ENCODE measurements at regions not wholly inside any gene's neighbourhood (a gene's known extent, or its start where the extent isn't known, plus 50 kb on each side); places are given as distances from the start of the nearest gene placed in this dataset.
"Not testable (repeated sequence)": the region's sequence is repeated elsewhere in the genome, so short reads cannot be mapped to it uniquely, and the experiment has no call there.

GRCh38 chr14:25832585-25832984, 765.2 kb downstream of the NOVA1 start:
- Mint-ChIP-seq H3K4me3 (no peak overlapping the region), H3K4me1 (no peaks in the 10 kb centered on the region), H3K36me3 (no peaks in the 10 kb centered on the region), H3K27ac (no peak overlapping the region), H3K9me3 (peaks cover 0 to 10% (median 3%) of the 10 kb centered on the region in 3 donors), H3K27me3 (no peaks in the 10 kb centered on the region)

DNA sequence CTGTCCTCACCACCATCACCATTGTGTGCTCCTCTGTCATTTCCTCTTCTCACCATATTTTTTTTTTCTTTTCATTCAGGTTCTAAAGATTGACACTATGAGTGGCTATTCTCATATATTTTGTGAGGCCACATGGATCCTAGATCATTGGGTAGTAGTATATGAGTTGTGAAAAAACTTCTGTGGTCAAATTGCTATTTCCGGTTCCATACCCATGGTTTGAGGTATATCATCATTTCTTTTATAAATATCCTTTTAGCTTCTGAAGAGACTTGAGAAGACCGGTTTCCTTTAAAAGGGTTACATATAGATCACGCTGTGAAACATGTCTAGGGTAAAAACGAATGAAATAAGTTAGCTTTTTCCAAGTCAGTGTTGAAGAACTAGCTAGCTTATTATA, 769.3 kb downstream of the NOVA1 start:
- peaks cover 0 to 5% (median 3%) of the 10 kb centered on the region in 3 donors for H3K9me3 Mint-ChIP-seq
- H3K27ac Mint-ChIP-seq: no peak overlapping the region
- H3K4me3 Mint-ChIP-seq: no peak overlapping the region
- H3K36me3 Mint-ChIP-seq: no peaks in the 10 kb centered on the region
- H3K27me3 Mint-ChIP-seq: no peaks in the 10 kb centered on the region
- H3K4me1 Mint-ChIP-seq: no peaks in the 10 kb centered on the region

DNA sequence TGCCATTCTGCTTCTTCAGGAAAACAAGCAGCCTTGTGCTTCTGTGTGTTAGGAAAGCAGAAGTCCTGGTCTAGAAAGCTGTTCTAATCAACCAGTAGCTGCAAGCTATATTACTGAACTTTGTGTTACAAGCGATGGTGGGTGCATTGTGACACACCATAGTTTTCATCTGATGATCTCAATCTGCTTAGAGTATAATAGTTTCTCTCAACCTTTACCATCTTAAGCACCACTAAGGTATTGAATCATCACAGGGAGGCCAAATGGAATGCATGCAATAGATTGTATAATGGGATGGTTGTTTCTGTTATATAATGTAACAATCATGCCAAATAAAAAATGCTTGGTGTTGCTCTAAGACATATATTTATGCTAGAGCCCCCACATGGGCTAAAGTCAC, 771.7 kb downstream of the NOVA1 start:
- H3K27ac Mint-ChIP-seq: no peak overlapping the region
- H3K36me3 Mint-ChIP-seq: no peaks in the 10 kb centered on the region
- no peaks in the 10 kb centered on the region for H3K4me1 Mint-ChIP-seq
- no peak overlapping the region for H3K4me3 Mint-ChIP-seq
- peaks cover 0 to 4% (median 3%) of the 10 kb centered on the region in 3 donors for H3K9me3 Mint-ChIP-seq
- H3K27me3 Mint-ChIP-seq: no peaks in the 10 kb centered on the region

GRCh38 chr14:25820368-25820767, 770.4 kb upstream of the STXBP6 start:
- Mint-ChIP-seq H3K9me3 (peaks cover 2 to 4% (median 2%) of the 10 kb centered on the region in 3 donors), H3K27me3 (no peaks in the 10 kb centered on the region), H3K36me3 (no peaks in the 10 kb centered on the region), H3K4me3 (no peak overlapping the region), H3K27ac (no peak overlapping the region), H3K4me1 (no peaks in the 10 kb centered on the region)

GRCh38 chr14:25814622-25815021, 764.7 kb upstream of the STXBP6 start:
- H3K9me3 Mint-ChIP-seq, H3K4me1 Mint-ChIP-seq, H3K36me3 Mint-ChIP-seq, H3K4me3 Mint-ChIP-seq, H3K27me3 Mint-ChIP-seq, H3K27ac Mint-ChIP-seq: not testable (repeated sequence)

DNA sequence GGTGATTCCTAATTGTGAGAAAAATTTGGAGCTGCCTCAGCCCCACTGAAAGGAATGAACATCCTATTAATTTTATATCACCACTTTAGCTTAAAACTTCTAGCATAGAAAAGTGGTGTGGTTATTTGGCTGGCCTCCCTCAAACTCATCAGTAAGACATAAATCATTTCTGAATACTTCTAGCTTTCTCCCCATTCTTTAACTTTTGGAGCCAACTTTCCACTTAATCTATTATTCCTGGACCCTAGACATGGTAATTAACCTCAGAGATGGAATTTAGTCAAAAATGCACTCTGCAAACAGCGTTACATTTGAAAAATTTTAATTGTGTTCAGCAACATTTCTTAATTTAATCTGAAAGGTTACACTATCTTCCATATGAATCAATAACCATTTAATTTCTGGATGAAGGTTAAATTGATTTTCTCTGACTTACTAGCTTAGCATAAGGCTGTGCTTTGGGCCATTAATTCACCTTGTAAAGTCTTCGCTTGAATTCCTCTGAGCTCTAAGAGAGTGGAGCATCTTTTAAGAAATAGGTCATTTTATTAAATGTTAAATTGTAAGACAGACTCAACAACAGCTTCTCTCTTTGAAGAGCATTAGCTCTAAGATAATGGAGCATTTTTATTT, 753.6 kb upstream of the STXBP6 start:
- Mint-ChIP-seq H3K4me1 (no peaks in the 10 kb centered on the region), H3K36me3 (no peaks in the 10 kb centered on the region), H3K27me3 (no peaks in the 10 kb centered on the region), H3K4me3 (no peak overlapping the region), H3K9me3 (peaks cover 1 to 21% (median 3%) of the 10 kb centered on the region in 3 donors), H3K27ac (no peak overlapping the region)

GRCh38 chr14:25800841-25801240, 750.9 kb upstream of the STXBP6 start:
- Mint-ChIP-seq H3K27ac (no peak overlapping the region), H3K4me1 (no peaks in the 10 kb centered on the region), H3K9me3 (peaks cover 0 to 26% (median 1%) of the 10 kb centered on the region in 3 donors), H3K4me3 (no peak overlapping the region), H3K36me3 (no peaks in the 10 kb centered on the region), H3K27me3 (no peaks in the 10 kb centered on the region)

- H3K4me3 Mint-ChIP-seq: no peak overlapping the region
- H3K27me3 Mint-ChIP-seq: no peaks in the 10 kb centered on the region
- H3K36me3 Mint-ChIP-seq: no peaks in the 10 kb centered on the region
- H3K4me1 Mint-ChIP-seq: peaks cover 0 to 3% (median 0%) of the 10 kb centered on the region in 3 donors
- peaks cover 0 to 8% (median 6%) of the 10 kb centered on the region in 3 donors for H3K9me3 Mint-ChIP-seq
- H3K27ac Mint-ChIP-seq: no peak overlapping the region
Measured at GRCh38 chr14:25788252-25788651, 738.3 kb upstream of the STXBP6 start.

- Mint-ChIP-seq H3K9me3 (peaks cover 0 to 19% (median 2%) of the 10 kb centered on the region in 3 donors), H3K27me3 (no peaks in the 10 kb centered on the region), H3K36me3 (no peaks in the 10 kb centered on the region), H3K27ac (no peak overlapping the region), H3K4me3 (no peak overlapping the region), H3K4me1 (no peaks in the 10 kb centered on the region)
Measured at GRCh38 chr14:25765909-25766308, 716.0 kb upstream of the STXBP6 start.

GRCh38 chr14:25759920-25760655, 710.1 kb upstream of the STXBP6 start:
- no peak overlapping the region for H3K4me3 Mint-ChIP-seq
- H3K27ac Mint-ChIP-seq: no peak overlapping the region
- no peaks in the 10 kb centered on the region for H3K36me3 Mint-ChIP-seq
- H3K9me3 Mint-ChIP-seq: peaks cover 2 to 21% (median 3%) of the 10 kb centered on the region in 3 donors
- H3K4me1 Mint-ChIP-seq: no peaks in the 10 kb centered on the region
- no peaks in the 10 kb centered on the region for H3K27me3 Mint-ChIP-seq

GRCh38 chr14:25759256-25759655, 709.3 kb upstream of the STXBP6 start:
- Mint-ChIP-seq H3K27me3 (no peaks in the 10 kb centered on the region), H3K9me3 (peaks cover 2 to 18% (median 4%) of the 10 kb centered on the region in 3 donors), H3K36me3 (no peaks in the 10 kb centered on the region), H3K27ac (no peak overlapping the region), H3K4me1 (no peaks in the 10 kb centered on the region), H3K4me3 (no peak overlapping the region)

GRCh38 chr14:25757364-25757763, 707.4 kb upstream of the STXBP6 start:
- H3K27me3 Mint-ChIP-seq: no peaks in the 10 kb centered on the region
- H3K9me3 Mint-ChIP-seq: peaks cover 6 to 13% (median 7%) of the 10 kb centered on the region in 3 donors
- H3K27ac Mint-ChIP-seq: no peak overlapping the region
- no peak overlapping the region for H3K4me3 Mint-ChIP-seq
- H3K4me1 Mint-ChIP-seq: no peaks in the 10 kb centered on the region
- no peaks in the 10 kb centered on the region for H3K36me3 Mint-ChIP-seq

- H3K27me3 Mint-ChIP-seq: no peaks in the 10 kb centered on the region
- no peak overlapping the region for H3K27ac Mint-ChIP-seq
- H3K9me3 Mint-ChIP-seq: peaks cover 6 to 13% (median 7%) of the 10 kb centered on the region in 3 donors
- H3K4me3 Mint-ChIP-seq: no peak overlapping the region
- no peaks in the 10 kb centered on the region for H3K36me3 Mint-ChIP-seq
- no peaks in the 10 kb centered on the region for H3K4me1 Mint-ChIP-seq
Measured at GRCh38 chr14:25756876-25757275, 706.9 kb upstream of the STXBP6 start.

- H3K4me3 Mint-ChIP-seq: no peak overlapping the region
- H3K9me3 Mint-ChIP-seq: peaks cover 4 to 9% (median 6%) of the 10 kb centered on the region in 3 donors
- no peak overlapping the region for H3K27ac Mint-ChIP-seq
- no peaks in the 10 kb centered on the region for H3K4me1 Mint-ChIP-seq
- H3K27me3 Mint-ChIP-seq: no peaks in the 10 kb centered on the region
- H3K36me3 Mint-ChIP-seq: no peaks in the 10 kb centered on the region
Measured at GRCh38 chr14:25753130-25753529, 703.2 kb upstream of the STXBP6 start.

GRCh38 chr14:25750436-25750835, 700.5 kb upstream of the STXBP6 start:
- H3K27me3 Mint-ChIP-seq: no peaks in the 10 kb centered on the region
- no peak overlapping the region for H3K27ac Mint-ChIP-seq
- no peaks in the 10 kb centered on the region for H3K4me1 Mint-ChIP-seq
- H3K4me3 Mint-ChIP-seq: no peak overlapping the region
- H3K9me3 Mint-ChIP-seq: peaks cover 4 to 9% (median 6%) of the 10 kb centered on the region in 3 donors
- H3K36me3 Mint-ChIP-seq: no peaks in the 10 kb centered on the region
